GM21786 (cell line): ENCODE measurements at regions not wholly inside any gene's neighbourhood (a gene's known extent, or its start where the extent isn't known, plus 50 kb on each side); places are given as distances from the start of the nearest gene placed in this dataset.

Source experiments
- ATAC-seq: cut with Tn5 transposase; IDR thresholded peaks from one replicate; pipeline ENCODE4 v1.9.1; 2021; ENCODE audit not compliant: unreplicated experiment

- no peak for ATAC-seq
Observed at GRCh38 chr9:23567516-23568165, 258.4 kb downstream of the ELAVL2 start.

DNA sequence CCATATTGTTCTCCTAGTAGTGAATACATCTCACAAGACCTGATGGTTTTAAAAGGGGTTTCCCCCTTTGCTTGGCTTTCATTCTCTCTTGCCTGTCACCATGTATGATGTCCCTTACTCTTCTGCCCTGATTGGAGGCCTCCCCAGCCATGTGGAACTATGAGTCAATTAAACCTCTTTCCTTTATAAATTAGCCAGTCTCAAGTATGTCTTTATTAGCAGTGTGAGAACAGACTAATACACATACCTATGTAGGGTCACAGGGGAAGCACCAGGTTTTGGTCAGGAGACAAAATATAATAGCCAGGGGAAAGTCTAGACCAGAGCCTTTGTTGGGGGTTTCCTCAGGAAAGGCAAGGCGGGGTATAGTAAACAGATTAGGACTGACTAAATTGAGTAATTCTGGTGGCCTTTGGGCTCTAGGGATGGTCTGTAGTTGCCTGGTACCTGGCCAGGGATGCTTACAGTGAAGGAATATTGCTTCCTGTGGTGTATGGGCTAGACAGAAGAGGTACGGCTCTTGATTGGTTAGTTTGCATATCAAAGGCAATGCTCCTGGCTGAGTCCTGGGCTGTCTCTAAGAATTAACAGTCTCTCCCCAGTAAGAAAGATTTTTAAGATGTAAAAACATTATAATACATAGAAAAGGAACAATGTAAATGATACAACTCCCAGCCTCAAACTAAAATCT, 254.5 kb downstream of the ELAVL2 start:
- ATAC-seq = peak; percentile 52

GRCh38 chr9:23573800-23574199, 252.2 kb downstream of the ELAVL2 start:
- ATAC-seq = no peak

- no peak for ATAC-seq
Observed at GRCh38 chr9:23577611-23578010, 248.4 kb downstream of the ELAVL2 start.

DNA sequence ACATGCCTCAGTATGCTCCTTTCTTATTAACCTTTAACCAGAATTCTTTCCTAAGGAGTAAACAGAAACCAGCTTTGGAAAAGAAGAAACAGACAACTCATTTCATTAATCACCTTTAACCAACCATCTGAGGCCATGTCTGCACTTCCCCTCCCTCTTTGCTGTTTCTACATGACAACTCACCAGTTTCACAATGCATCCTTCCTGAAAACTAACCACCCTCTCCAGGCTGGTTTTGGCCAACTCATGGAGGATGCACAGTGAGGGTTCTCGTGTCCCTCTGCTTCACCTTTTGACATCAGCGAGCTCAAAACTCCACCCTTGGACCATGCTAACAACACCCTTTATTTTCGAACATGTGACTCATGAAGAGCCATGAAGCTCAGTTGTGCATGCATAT, 244.1 kb downstream of the ELAVL2 start:
- ATAC-seq = no peak

- no peak for ATAC-seq
Observed at GRCh38 chr9:23582836-23583235, 243.2 kb downstream of the ELAVL2 start.

DNA sequence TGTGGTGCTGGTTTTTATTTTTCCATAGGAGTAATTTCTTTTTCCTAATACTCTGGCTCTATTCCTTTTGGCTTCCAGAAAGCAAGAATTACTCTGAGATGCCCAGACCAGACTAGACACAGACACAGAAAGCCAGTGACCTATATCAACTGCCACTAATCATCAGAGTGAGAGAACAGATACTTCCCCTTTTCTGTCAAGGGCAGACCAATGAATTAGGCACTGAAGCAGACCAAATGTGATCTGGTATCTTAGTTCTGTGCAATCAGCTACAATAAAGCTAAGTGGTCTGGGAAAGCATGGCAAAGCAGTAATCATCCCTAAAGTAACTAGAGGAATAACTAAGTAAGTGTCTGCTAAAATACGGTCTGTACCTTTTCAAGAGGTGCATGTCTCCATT, 239.1 kb downstream of the ELAVL2 start:
- ATAC-seq = peak; percentile 73

DNA sequence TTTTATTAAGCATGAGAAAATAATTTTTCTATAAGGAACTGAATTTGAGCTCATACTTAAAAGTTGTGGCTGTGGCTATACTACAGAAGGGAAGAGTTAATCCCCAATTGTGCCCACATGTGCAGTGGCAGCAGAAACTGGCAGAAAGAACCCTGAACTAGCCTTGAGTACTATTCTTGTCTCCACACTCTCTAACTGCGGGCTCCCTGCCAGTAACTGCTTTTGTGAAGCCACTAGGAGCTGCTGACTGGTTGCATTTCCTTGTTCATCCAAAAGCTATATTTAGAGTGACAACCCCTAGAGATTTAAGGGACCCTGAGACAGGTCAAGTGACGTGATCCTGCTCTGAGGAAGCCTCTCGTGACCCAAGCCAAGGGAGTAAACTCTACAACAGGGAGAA, 238.6 kb downstream of the ELAVL2 start:
- no peak for ATAC-seq

DNA sequence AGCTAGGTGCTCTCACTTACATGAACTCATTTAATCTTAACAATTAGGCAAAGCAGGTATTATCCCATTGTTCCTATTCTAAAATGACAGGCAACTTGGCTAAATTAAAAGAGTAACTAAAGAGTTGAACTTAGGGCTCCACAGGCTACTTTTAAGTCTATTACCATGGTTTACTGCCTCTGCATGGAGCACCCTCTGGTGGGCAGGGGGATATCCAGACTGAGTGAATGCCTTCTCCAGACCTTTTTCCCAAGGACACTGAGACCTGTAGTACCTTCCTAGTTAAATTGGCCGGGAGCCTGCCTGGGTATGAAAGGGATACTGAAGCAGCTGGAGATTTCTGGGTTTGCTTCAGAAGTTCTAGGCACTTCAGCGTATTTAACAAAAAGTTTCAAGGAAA, 238.1 kb downstream of the ELAVL2 start:
- no peak for ATAC-seq

DNA sequence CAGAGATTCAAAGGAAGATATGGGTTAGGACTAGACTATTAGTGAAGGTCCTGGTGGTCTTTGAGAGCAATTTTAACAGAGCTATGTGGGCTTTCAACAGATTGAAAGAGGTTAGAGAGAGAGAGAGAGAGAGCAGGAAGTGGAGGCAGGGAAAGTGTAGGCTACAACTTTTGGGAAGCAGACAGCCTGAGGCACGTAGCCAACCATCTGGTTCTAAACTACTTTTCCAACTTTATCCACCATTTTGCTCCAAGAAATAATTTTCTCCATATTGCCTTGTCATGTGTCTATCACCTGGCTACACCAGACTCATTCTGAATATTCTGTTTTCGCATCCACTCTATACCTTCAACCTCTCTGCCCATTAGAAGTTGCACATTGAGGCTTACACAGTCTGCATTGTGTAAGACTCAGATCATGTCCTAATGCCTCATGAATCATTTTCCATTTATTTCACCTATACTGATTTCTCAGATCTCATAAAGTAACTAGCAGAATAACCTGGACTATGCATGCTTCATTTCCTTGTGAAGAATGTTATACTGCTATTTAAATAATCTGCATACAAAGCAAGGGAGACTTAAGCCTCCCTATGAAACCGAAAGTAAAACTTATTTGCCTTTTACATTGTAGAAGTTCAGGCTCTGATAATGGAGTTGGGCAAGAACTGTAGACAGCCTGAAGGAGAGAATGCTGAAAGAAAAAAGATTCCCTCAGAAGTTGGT, 235.6 kb downstream of the ELAVL2 start:
- no peak for ATAC-seq

DNA sequence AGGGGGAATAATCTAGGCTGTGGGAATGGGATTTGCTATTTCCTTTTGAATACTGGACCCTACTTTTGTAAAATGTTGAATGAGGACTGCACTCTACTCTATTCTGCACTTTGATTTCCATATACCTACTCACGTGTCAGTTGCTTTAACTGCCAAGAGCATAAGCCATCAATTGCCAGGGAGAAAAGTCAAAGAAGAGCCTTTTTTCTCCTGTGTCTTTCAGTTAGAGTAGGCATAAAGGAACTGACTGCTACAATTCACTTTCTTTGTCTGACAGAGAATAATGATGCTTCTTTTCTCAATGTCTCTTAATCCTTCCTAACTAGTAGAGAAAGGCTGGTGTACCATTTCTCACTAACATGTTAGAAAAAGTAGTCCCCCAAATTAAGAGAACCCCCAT, 231.6 kb downstream of the ELAVL2 start:
- ATAC-seq = no peak

GRCh38 chr9:23596913-23597634, 229.0 kb downstream of the ELAVL2 start:
- no peak for ATAC-seq

DNA sequence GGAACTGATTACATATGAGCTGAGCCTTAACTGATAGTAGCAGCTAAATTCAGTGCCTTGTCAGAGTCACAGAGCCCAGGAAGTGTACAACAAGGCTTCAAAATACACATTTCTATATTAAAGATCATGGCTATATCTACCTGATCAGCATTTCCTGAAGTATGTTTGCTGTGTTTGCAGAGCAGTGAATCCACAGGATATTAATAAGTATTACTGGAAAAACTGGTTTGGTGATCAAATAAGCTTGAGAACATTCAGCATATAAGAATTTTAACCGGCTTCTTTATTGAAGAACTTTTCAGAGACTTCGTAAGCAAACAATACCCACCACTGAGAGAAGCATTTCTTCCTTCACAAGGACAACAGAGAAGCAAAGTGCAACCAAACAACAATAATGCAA, 227.0 kb downstream of the ELAVL2 start:
- ATAC-seq = no peak

- no peak for ATAC-seq
Observed at GRCh38 chr9:23603311-23603710, 222.7 kb downstream of the ELAVL2 start.

GRCh38 chr9:23606107-23606506, 219.9 kb downstream of the ELAVL2 start:
- ATAC-seq = no peak

GRCh38 chr9:23608456-23608855, 217.6 kb downstream of the ELAVL2 start:
- ATAC-seq = no peak

- no peak for ATAC-seq
Observed at GRCh38 chr9:23611869-23612268, 214.2 kb downstream of the ELAVL2 start.

DNA sequence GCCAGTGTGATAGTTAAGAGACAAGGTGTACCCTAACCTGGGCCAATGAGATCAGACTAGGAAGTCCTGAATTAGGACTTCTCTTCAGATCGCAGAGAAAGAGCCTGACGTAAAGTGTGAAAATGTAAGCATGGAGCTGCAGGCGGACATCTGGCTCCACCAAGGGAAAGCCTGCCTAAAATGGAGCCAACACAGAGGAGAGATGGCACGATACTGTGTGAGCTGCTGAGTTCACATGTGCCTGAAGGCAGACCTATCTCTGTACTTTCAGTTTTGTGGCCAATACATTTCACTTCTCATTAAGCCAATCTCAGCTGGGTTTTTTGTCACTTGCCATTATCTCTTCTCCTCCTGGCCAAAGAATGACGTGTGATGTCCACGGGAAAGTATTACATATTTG, 210.5 kb downstream of the ELAVL2 start:
- no peak for ATAC-seq

DNA sequence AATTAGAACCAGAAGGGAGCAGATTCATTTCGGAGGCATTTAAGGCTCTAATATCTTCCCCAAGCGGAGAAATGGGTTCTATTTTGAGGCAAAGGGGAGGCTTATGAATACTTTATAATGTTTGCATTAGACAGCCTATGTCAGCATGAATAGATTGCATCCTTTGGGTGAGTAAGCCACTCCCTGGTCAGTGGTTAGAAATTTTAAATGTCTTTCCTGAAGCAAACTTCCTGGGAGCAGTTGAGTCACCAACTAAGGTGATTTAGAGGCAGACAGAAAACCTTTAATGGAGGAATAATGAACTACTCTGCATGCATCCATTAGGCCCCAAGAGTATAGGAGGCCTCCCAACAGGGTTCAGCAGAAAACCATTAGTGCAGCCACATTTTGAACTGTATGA, 204.9 kb downstream of the ELAVL2 start:
- ATAC-seq = no peak

GRCh38 chr9:23621924-23622323, 204.1 kb downstream of the ELAVL2 start:
- ATAC-seq = no peak

DNA sequence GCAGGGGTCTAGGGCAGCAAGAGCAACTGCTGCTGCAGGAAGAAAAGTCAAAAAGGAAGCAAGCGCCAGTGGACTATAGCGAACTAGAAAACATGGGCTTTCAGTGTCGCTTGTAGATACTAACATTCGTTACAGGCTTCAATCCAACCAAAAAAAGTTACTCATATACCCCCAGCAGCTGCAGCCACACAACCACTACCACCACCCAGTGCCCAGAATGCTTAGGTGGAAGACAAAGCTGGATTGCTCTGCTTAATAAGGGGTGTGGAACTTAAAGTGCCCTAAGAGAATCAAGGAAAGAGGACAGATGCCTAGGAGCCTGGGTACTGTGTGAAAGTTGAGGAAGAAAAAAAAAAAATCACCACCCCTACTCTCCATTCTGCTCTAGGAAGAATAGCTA, 203.6 kb downstream of the ELAVL2 start:
- no peak for ATAC-seq

DNA sequence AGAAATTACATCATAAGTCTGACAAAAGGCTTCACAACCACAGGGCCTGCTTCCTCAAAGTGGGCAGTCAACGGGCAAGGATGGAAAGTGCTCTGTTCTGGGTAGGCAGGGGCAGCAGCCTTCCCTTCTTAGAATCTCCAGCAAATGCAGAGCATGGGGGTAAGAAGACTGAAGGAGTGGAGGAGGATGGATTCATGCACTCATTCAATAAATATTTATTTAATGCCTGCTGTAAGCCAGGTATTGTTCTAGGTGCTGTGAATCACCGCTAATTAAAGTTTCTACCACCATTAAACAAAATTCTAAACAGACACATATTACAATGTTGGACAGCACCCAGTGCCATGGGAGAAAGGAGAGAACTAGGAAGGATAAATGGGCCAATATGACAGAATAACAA, 195.6 kb downstream of the ELAVL2 start:
- ATAC-seq = no peak
